PFSK-1 (cell line): ENCODE measurements at regions not wholly inside any gene's neighbourhood (a gene's known extent, or its start where the extent isn't known, plus 50 kb on each side); places are given as distances from the start of the nearest gene placed in this dataset.

ENCODE experiments used
- FOXP2 ChIP-seq: optimal IDR thresholded peaks from 2 replicates; pipeline ENCODE3; 2011; ENCODE audit warnings: borderline replicate concordance, control low read depth, inconsistent platforms; ENCODE audit not compliant: insufficient read depth; ENCODE audit errors: extremely low read length, extremely low read depth
- POLR2AphosphoS5 ChIP-seq: IDR thresholded peaks from 2 replicates; pipeline ENCODE4 v1.6.1; 2012; ENCODE audit warnings: low read depth, mild to moderate bottlenecking, control low read depth, low read length, moderate library complexity
- SIN3A ChIP-seq: IDR thresholded peaks from 2 replicates; pipeline ENCODE4 v1.6.1; 2012; ENCODE audit warnings: mild to moderate bottlenecking, low read length, moderate library complexity, borderline replicate concordance; ENCODE audit not compliant: insufficient read depth
- TAF1 ChIP-seq: IDR thresholded peaks from 2 replicates; pipeline ENCODE4 v1.6.1; 2012; ENCODE audit warnings: low read length, control low read depth, borderline replicate concordance; ENCODE audit not compliant: insufficient read depth
- TF ChIP-seq, protein P1 (sequence below), 2 experiments: IDR thresholded peaks; 2 replicates each; pipeline versions ENCODE4 v1.6.1 to v1.8.0; 2011 to 2012; ENCODE audit warnings: low read depth in 2 of 2, low read length in 2 of 2, control low read depth in 1 of 2, inconsistent platforms in 1 of 2, mild to moderate bottlenecking in 1 of 2, moderate library complexity in 1 of 2; ENCODE audit not compliant: insufficient read depth in 1 of 2

- TF ChIP-seq TAF1: no peak
These were observed 55.2 kb downstream of the IRX2 start for GRCh38 chr5:2696156-2696807.

DNA sequence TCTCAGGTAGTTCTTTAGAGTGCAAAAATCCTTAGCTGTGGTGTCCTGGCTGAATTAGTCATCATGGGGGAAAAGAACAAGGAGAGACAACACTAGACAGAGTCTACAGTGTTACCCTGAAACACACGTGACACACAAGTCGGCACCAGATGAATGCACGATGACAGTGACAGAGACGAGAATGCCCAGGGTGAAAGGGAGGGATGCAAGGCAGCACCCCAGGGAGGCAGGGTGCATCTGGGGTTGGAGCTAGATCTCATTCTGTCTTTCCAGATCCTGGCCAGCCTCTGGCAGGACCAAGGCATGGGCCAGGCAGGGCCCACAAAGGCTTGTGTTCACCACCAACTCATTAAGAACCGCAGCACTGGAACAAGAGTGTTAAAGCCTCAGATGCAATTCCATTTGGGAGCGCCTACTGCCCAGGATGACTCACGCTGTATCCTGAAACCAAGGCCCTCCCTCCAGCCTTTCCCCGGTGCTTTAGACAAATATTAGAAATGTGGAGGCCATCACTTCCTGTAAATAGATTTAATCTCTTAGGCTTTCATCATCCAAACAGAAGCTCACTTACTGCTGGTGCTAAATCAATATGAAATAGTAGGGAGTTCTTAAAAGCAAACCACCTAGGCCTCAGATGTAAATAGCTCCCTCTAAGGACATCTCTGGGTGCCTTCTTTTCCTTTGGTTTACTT lies 56.1 kb downstream of the IRX2 start:
- no peak for TF ChIP-seq TAF1
- no peak for TF ChIP-seq SIN3A
- no peak for TF ChIP-seq FOXP2
- TF ChIP-seq, protein P1, sequence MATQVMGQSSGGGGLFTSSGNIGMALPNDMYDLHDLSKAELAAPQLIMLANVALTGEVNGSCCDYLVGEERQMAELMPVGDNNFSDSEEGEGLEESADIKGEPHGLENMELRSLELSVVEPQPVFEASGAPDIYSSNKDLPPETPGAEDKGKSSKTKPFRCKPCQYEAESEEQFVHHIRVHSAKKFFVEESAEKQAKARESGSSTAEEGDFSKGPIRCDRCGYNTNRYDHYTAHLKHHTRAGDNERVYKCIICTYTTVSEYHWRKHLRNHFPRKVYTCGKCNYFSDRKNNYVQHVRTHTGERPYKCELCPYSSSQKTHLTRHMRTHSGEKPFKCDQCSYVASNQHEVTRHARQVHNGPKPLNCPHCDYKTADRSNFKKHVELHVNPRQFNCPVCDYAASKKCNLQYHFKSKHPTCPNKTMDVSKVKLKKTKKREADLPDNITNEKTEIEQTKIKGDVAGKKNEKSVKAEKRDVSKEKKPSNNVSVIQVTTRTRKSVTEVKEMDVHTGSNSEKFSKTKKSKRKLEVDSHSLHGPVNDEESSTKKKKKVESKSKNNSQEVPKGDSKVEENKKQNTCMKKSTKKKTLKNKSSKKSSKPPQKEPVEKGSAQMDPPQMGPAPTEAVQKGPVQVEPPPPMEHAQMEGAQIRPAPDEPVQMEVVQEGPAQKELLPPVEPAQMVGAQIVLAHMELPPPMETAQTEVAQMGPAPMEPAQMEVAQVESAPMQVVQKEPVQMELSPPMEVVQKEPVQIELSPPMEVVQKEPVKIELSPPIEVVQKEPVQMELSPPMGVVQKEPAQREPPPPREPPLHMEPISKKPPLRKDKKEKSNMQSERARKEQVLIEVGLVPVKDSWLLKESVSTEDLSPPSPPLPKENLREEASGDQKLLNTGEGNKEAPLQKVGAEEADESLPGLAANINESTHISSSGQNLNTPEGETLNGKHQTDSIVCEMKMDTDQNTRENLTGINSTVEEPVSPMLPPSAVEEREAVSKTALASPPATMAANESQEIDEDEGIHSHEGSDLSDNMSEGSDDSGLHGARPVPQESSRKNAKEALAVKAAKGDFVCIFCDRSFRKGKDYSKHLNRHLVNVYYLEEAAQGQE (IDR thresholded peaks at IDR 0.05; ENCODE audit: insufficient read depth in 1 of 2, low read depth in 2 of 2, low read length in 2 of 2): no peak
- no peak for TF ChIP-seq POLR2AphosphoS5

- TF ChIP-seq POLR2AphosphoS5 (no peak), FOXP2 (no peak), SIN3A (no peak), TAF1 (no peak)
- TF ChIP-seq, protein P1 (IDR thresholded peaks at IDR 0.05; ENCODE audit: insufficient read depth in 1 of 2, low read depth in 2 of 2, low read length in 2 of 2): no peak
These were observed 59.9 kb downstream of the IRX2 start for GRCh38 chr5:2691530-2691929.

DNA sequence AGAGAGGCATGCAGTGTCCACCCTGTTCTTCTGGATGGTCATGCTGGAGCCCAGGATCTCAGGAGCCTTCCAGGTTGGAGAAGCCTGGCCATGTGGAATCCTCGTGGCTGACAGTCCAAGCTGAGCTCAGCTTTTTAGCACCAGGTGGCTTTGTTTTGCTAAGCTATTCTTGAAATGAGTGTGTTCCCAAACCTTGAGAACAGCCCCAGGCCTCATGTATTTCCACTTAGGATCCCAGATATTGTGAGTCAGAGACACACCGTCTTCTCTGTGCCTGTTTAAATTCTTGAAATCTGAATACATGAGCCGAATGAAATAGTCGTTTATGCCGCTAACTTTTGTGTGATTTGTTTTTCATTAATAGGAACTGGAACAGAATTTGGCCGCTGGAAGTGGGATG lies 61.2 kb downstream of the IRX2 start:
- TF ChIP-seq, protein P1 (IDR thresholded peaks at IDR 0.05; ENCODE audit: insufficient read depth in 1 of 2, low read depth in 2 of 2, low read length in 2 of 2): no peak
- TF ChIP-seq POLR2AphosphoS5: no peak

GRCh38 chr5:2688586-2688985 lies 62.9 kb downstream of the IRX2 start:
- TF ChIP-seq SIN3A (no peak), POLR2AphosphoS5 (no peak), TAF1 (no peak), FOXP2 (no peak)
- TF ChIP-seq, protein P1 (IDR thresholded peaks at IDR 0.05; ENCODE audit: insufficient read depth in 1 of 2, low read depth in 2 of 2, low read length in 2 of 2): no peak
